ENCODE measurements at regions not wholly inside any gene's neighbourhood (a gene's known extent, or its start where the extent isn't known, plus 50 kb on each side); places are given as distances from the start of the nearest gene placed in this dataset.

GRCh38 chr6:2465336-2465735, 219.9 kb upstream of the GMDS start:
- H3K9me3 ChIP-seq (ENCODE audit: control insufficient read depth, insufficient read depth, low read depth, low read length), result no peaks in the 10 kb centered on the region
- no TSS peak for BruUV-seq (replicated peaks)
- H3K36me3 ChIP-seq (ENCODE audit: control insufficient read depth, insufficient read depth, low read length), result no peaks in the 10 kb centered on the region
- no peak overlapping the region for H3K27ac ChIP-seq (ENCODE audit: low read length)
- TF ChIP-seq, protein P1, sequence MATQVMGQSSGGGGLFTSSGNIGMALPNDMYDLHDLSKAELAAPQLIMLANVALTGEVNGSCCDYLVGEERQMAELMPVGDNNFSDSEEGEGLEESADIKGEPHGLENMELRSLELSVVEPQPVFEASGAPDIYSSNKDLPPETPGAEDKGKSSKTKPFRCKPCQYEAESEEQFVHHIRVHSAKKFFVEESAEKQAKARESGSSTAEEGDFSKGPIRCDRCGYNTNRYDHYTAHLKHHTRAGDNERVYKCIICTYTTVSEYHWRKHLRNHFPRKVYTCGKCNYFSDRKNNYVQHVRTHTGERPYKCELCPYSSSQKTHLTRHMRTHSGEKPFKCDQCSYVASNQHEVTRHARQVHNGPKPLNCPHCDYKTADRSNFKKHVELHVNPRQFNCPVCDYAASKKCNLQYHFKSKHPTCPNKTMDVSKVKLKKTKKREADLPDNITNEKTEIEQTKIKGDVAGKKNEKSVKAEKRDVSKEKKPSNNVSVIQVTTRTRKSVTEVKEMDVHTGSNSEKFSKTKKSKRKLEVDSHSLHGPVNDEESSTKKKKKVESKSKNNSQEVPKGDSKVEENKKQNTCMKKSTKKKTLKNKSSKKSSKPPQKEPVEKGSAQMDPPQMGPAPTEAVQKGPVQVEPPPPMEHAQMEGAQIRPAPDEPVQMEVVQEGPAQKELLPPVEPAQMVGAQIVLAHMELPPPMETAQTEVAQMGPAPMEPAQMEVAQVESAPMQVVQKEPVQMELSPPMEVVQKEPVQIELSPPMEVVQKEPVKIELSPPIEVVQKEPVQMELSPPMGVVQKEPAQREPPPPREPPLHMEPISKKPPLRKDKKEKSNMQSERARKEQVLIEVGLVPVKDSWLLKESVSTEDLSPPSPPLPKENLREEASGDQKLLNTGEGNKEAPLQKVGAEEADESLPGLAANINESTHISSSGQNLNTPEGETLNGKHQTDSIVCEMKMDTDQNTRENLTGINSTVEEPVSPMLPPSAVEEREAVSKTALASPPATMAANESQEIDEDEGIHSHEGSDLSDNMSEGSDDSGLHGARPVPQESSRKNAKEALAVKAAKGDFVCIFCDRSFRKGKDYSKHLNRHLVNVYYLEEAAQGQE (IDR thresholded peaks at IDR 0.05; ENCODE audit: insufficient read depth in 1 of 2, low read depth in 2 of 2, low read length in 1 of 2), result no peak
- TF ChIP-seq TCF7L2 (IDR thresholded peaks at IDR 0.05; ENCODE audit: low read depth, low read length) (no peak), SIN3A (IDR thresholded peaks at IDR 0.05; ENCODE audit: borderline replicate concordance, insufficient read depth, low read depth, low read length) (no peak), POLR2AphosphoS5 (IDR thresholded peaks at IDR 0.05; ENCODE audit: low read depth, low read length) (no peak)
- TF ChIP-seq, protein P2, sequence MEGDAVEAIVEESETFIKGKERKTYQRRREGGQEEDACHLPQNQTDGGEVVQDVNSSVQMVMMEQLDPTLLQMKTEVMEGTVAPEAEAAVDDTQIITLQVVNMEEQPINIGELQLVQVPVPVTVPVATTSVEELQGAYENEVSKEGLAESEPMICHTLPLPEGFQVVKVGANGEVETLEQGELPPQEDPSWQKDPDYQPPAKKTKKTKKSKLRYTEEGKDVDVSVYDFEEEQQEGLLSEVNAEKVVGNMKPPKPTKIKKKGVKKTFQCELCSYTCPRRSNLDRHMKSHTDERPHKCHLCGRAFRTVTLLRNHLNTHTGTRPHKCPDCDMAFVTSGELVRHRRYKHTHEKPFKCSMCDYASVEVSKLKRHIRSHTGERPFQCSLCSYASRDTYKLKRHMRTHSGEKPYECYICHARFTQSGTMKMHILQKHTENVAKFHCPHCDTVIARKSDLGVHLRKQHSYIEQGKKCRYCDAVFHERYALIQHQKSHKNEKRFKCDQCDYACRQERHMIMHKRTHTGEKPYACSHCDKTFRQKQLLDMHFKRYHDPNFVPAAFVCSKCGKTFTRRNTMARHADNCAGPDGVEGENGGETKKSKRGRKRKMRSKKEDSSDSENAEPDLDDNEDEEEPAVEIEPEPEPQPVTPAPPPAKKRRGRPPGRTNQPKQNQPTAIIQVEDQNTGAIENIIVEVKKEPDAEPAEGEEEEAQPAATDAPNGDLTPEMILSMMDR (IDR thresholded peaks at IDR 0.05), result no peak
- peaks cover 10% of the 10 kb centered on the region for H3K27me3 ChIP-seq (ENCODE audit: control insufficient read depth, insufficient read depth, low read length)
- no peak overlapping the region for H3K4me3 ChIP-seq (ENCODE audit: low read depth in 2 of 2, low read length in 2 of 2)
- no peaks in the 10 kb centered on the region for H3K4me1 ChIP-seq (ENCODE audit: control insufficient read depth, insufficient read depth, low read length)
- ChIA-PET POLR2A (no interaction called here), CTCF (no interaction called here)
- in situ Hi-C loops (cut with HindIII; ENCODE audit: low pct_unique_long_range_greater_than_20kb, low sequenced_read_pairs), result no loop called here
- no peak for DNase-seq (ENCODE audit: low read depth, low spot score)
- ATAC-seq, result no peak
- intact Hi-C loops (cut with micrococcal nuclease; ENCODE audit: unreplicated experiment), result no loop called here

- ChIA-PET POLR2A (no interaction called here), CTCF (no interaction called here)
- no peak for ATAC-seq
- intact Hi-C loops (cut with micrococcal nuclease; ENCODE audit: unreplicated experiment) (no loop called here), in situ Hi-C loops (cut with HindIII; ENCODE audit: low pct_unique_long_range_greater_than_20kb, low sequenced_read_pairs) (no loop called here)
- TF ChIP-seq SIN3A (IDR thresholded peaks at IDR 0.05; ENCODE audit: borderline replicate concordance, insufficient read depth, low read depth, low read length), result no peak
- TF ChIP-seq TCF7L2 (IDR thresholded peaks at IDR 0.05; ENCODE audit: low read depth, low read length), result no peak
- TF ChIP-seq, protein P1 (IDR thresholded peaks at IDR 0.05; ENCODE audit: insufficient read depth in 1 of 2, low read depth in 2 of 2, low read length in 1 of 2), result no peak
- no peak for TF ChIP-seq POLR2AphosphoS5 (IDR thresholded peaks at IDR 0.05; ENCODE audit: low read depth, low read length)
- TF ChIP-seq, protein P2 (IDR thresholded peaks at IDR 0.05), result no peak
- no peak for DNase-seq (ENCODE audit: low read depth, low spot score)
- H3K27me3 ChIP-seq (ENCODE audit: control insufficient read depth, insufficient read depth, low read length), result peaks cover 10% of the 10 kb centered on the region
- H3K4me1 ChIP-seq (ENCODE audit: control insufficient read depth, insufficient read depth, low read length), result no peaks in the 10 kb centered on the region
- H3K27ac ChIP-seq (ENCODE audit: low read length), result no peak overlapping the region
- H3K36me3 ChIP-seq (ENCODE audit: control insufficient read depth, insufficient read depth, low read length), result no peaks in the 10 kb centered on the region
- BruUV-seq (replicated peaks), result no TSS peak
- no peak overlapping the region for H3K4me3 ChIP-seq (ENCODE audit: low read depth in 2 of 2, low read length in 2 of 2)
- no peaks in the 10 kb centered on the region for H3K9me3 ChIP-seq (ENCODE audit: control insufficient read depth, insufficient read depth, low read depth, low read length)
Measured at GRCh38 chr6:2464641-2465040, 219.2 kb upstream of the GMDS start.

Data from Panc1 (cell line).